NCI-H187 (cell line): ENCODE measurements at regions not wholly inside any gene's neighbourhood (a gene's known extent, or its start where the extent isn't known, plus 50 kb on each side); places are given as distances from the start of the nearest gene placed in this dataset.
"Not testable (repeated sequence)": the region's sequence is repeated elsewhere in the genome, so short reads cannot be mapped to it uniquely, and the experiment has no call there.

Source experiments
- DNase-seq, 2 experiments: peaks; one replicate each; lab custom pipeline; 2025; lab: John Stamatoyannopoulos, UW

GRCh38 chrX:9271789-9272525 is 192.9 kb upstream of the TBL1X start:
- no peak for DNase-seq

- no peak for DNase-seq
Measured at GRCh38 chrX:9273744-9274143, 191.1 kb upstream of the TBL1X start.

- no peak for DNase-seq
Measured at GRCh38 chrX:9278475-9279233, 186.2 kb upstream of the TBL1X start.

- no peak for DNase-seq
Measured at GRCh38 chrX:9279234-9279544, 185.7 kb upstream of the TBL1X start.

GRCh38 chrX:9280831-9281230 is 184.0 kb upstream of the TBL1X start:
- no peak for DNase-seq

GRCh38 chrX:9282325-9282724 is 182.5 kb upstream of the TBL1X start:
- DNase-seq: no peak

GRCh38 chrX:9285342-9285771 is 179.5 kb upstream of the TBL1X start:
- no peak for DNase-seq

- DNase-seq: no peak
Measured at GRCh38 chrX:9286234-9286633, 178.6 kb upstream of the TBL1X start.

GRCh38 chrX:9291629-9292028 is 173.2 kb upstream of the TBL1X start:
- peak; percentile 54 to 60 for DNase-seq

GRCh38 chrX:9293051-9293496 is 171.8 kb upstream of the TBL1X start:
- DNase-seq: no peak

GRCh38 chrX:9293903-9294302 is 171.0 kb upstream of the TBL1X start:
- no peak for DNase-seq

- DNase-seq: no peak
Measured at GRCh38 chrX:9295551-9295950, 169.3 kb upstream of the TBL1X start.

GRCh38 chrX:9298221-9298620 is 166.6 kb upstream of the TBL1X start:
- DNase-seq: no peak

GRCh38 chrX:9299681-9300080 is 165.2 kb upstream of the TBL1X start:
- not testable (repeated sequence) for DNase-seq

- DNase-seq: no peak
Measured at GRCh38 chrX:9301836-9302235, 163.0 kb upstream of the TBL1X start.

GRCh38 chrX:9302381-9302780 is 162.5 kb upstream of the TBL1X start:
- DNase-seq: no peak

GRCh38 chrX:9308426-9308825 is 156.4 kb upstream of the TBL1X start:
- no peak for DNase-seq

GRCh38 chrX:9310616-9311015 is 154.2 kb upstream of the TBL1X start:
- DNase-seq: no peak

- no peak for DNase-seq
Measured at GRCh38 chrX:9311421-9312160, 153.3 kb upstream of the TBL1X start.

GRCh38 chrX:9312922-9313867 is 151.7 kb upstream of the TBL1X start:
- peak; percentile 7 for DNase-seq

GRCh38 chrX:9315086-9315485 is 149.8 kb upstream of the TBL1X start:
- DNase-seq: no peak

- DNase-seq: no peak
Measured at GRCh38 chrX:9316096-9316495, 148.8 kb upstream of the TBL1X start.
